ENCODE measurements at regions not wholly inside any gene's neighbourhood (a gene's known extent, or its start where the extent isn't known, plus 50 kb on each side); places are given as distances from the start of the nearest gene placed in this dataset.

DNA sequence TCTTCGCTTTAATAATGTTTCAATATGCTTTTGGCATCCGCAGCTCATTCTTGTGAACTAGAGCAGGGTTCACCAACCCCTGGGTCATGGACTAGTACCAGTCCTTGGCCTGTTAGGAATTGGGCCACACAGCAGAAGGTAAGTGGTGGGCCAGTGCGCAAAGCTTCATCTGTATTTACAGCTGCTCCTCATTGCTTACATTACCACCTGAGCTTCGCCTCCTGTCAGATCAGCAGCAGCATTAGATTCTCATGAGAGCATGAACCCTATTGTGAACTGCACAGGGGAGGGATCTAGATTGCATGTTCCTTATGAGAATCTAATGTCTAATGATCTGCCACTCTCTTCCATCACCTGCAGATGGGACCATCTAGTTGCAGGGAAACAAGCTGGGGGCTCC is 75.5 kb upstream of the GGTLC1 start:
- TF ChIP-seq, protein P1, sequence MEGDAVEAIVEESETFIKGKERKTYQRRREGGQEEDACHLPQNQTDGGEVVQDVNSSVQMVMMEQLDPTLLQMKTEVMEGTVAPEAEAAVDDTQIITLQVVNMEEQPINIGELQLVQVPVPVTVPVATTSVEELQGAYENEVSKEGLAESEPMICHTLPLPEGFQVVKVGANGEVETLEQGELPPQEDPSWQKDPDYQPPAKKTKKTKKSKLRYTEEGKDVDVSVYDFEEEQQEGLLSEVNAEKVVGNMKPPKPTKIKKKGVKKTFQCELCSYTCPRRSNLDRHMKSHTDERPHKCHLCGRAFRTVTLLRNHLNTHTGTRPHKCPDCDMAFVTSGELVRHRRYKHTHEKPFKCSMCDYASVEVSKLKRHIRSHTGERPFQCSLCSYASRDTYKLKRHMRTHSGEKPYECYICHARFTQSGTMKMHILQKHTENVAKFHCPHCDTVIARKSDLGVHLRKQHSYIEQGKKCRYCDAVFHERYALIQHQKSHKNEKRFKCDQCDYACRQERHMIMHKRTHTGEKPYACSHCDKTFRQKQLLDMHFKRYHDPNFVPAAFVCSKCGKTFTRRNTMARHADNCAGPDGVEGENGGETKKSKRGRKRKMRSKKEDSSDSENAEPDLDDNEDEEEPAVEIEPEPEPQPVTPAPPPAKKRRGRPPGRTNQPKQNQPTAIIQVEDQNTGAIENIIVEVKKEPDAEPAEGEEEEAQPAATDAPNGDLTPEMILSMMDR (IDR thresholded peaks at IDR 0.05; ENCODE audit: low read depth, low read length, missing input control), result no peak
- no peak for TF ChIP-seq TAF1 (conservative IDR thresholded peaks at IDR 0.05)
